ENCODE measurements at regions not wholly inside any gene's neighbourhood (a gene's known extent, or its start where the extent isn't known, plus 50 kb on each side); places are given as distances from the start of the nearest gene placed in this dataset.

GRCh38 chr5:66239034-66239433, 94.9 kb downstream of the SREK1 start:
- TF ChIP-seq SUZ12 (IDR thresholded peaks at IDR 0.05; ENCODE audit: extremely low read depth, insufficient read depth, insufficient read length) (no peak), ZNF274 (IDR thresholded peaks at IDR 0.05; ENCODE audit: low read depth, low read length) (no peak)
